ENCODE measurements at regions not wholly inside any gene's neighbourhood (a gene's known extent, or its start where the extent isn't known, plus 50 kb on each side); places are given as distances from the start of the nearest gene placed in this dataset.

DNA sequence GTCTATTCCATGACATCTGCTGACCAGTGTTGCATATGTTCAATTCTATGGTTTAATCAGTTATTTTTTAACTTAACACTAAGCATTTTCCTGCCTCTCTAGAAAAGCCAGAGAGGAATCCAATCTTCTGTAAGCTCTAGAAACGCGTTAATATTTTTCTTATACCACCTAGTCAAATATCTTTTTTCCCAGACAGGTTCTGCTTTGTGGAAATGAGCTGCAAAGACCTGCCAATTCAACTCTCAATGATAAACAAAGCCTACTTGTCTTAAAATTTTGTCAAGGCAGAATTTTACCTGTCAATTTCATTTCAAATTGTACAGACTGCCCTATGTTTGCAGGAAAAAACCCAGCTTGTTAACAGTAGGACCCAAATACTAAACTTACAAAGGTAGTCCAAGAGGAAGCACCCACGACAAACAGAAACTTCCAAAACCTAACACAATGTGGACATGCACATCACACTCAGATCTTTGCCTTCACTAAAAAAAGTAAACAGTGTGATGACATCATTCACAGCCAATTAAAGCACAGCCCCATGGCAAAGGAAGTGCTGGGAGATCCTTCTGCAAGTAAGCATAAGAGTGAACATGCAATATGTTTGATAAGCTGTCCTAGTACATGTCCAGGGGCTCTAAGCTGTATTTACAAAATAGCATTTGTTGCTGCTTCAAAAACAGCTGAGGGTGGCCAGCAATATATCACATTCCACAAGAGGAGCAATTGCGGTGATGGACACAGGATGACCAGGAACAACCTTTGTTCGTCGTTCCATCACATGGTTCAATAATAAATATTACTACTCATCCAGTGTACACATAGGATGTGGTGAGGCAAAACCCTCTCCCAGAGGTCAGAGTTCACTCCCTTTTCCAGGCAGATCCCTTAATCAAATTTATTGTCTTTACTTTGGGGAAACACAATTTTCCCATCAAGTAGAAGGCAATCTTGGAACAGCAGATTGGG, 139.4 kb upstream of the TSC22D2 start:
- TF ChIP-seq, protein P1, sequence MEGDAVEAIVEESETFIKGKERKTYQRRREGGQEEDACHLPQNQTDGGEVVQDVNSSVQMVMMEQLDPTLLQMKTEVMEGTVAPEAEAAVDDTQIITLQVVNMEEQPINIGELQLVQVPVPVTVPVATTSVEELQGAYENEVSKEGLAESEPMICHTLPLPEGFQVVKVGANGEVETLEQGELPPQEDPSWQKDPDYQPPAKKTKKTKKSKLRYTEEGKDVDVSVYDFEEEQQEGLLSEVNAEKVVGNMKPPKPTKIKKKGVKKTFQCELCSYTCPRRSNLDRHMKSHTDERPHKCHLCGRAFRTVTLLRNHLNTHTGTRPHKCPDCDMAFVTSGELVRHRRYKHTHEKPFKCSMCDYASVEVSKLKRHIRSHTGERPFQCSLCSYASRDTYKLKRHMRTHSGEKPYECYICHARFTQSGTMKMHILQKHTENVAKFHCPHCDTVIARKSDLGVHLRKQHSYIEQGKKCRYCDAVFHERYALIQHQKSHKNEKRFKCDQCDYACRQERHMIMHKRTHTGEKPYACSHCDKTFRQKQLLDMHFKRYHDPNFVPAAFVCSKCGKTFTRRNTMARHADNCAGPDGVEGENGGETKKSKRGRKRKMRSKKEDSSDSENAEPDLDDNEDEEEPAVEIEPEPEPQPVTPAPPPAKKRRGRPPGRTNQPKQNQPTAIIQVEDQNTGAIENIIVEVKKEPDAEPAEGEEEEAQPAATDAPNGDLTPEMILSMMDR (IDR thresholded peaks at IDR 0.05), result no peak
- TF ChIP-seq EP300 (IDR thresholded peaks at IDR 0.05), result no peak
